GM21529 (cell line): ENCODE measurements at regions not wholly inside any gene's neighbourhood (a gene's known extent, or its start where the extent isn't known, plus 50 kb on each side); places are given as distances from the start of the nearest gene placed in this dataset.

Experiments used
- ATAC-seq: cut with Tn5 transposase; IDR thresholded peaks from one replicate; pipeline ENCODE4 v1.9.1; 2021; ENCODE audit not compliant: unreplicated experiment

DNA sequence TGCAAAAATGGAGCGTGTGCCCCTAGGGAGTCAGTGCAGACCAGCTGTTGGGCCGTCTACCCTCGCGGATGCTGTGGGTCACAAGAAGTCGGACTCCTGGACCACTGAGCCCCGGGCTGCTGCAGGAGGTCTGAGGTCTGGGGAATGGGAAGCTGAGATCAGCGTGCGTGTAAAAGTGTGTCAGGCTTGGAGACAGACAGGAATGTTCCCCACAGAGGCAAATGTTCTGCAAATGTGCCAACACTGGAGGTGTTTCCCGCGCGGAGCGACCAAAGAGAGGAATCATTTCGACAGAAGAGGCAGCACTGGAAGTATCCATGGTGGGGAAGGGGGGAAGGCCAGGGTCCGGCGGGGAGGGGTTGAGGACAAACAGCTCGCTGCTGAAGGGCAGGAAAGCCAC, 643.8 kb upstream of the MGMT start:
- ATAC-seq = no peak

DNA sequence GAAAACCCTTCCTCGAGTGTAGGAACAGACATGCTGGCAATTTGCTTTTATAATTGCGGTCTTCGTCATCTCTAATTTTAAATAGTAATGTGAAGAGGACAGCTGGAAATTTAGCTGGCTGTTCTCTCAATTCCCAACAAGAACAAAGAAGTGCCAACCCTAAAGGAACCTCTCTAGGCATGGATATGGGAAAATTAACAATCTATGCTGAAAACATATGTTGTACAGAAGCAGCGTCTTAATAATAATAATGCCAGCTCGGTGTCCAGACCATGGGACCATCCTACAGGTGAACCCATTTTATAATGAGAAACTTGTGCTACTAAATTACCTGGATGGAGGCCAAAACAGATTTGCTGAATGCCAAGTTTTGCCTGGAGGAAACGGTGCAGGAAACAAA, 641.4 kb upstream of the MGMT start:
- ATAC-seq = no peak

DNA sequence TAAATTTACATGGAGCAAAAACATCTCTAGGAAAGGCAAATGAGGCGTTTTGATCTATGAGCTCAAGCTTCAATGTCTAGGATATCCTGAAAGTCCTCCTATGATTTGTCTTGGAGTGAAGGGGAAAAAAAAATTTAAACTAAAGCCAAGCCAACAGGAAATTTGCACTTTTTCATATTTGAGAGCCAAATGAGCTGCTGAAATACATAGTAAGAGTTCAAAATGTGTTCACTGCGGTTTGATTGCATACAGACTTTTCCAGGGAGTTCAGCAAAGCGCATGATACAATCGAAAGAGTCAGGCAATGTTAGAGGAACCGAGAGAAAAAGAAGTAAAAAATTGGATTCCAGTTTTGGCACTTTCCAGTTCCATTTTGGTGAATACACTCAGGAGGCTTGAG, 633.4 kb upstream of the MGMT start:
- no peak for ATAC-seq

DNA sequence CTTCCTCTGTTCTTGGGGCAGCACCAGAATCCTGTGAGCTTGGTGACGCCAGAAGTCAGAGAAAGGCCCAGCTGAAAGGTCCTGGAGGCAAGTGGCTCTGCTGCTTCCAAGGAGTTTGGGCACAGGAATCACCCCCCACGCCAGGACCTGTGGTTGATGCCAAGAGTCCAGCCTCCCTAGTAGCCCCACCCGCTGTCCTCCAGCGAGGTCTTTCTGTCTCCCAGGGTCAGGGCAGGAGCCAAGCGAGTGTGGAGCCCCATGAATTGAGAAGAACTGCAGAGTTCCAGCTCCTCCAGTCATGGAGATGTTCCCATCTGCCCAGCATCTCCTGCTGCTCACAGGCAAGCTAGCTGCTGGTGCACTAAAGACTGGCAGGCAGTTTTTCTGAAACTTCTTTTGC, 631.7 kb upstream of the MGMT start:
- ATAC-seq = no peak

DNA sequence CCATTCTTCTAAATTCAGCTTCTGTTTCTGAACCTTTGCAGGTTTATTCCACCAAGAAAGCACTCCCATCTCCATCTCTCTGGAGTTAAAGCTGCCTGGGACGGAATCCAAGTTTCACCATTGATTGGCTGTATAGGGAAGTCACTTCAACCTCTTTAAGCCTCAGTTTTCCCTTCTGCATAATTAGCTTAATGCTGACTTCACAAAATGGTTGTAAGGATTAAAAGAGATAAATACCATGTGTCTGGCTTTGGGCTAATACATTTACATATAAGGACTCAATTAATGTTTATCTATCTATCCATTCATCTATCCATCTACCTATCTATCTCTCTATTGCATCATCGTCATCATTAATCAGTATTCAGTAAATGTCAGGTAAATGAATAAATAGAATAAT, 629.6 kb upstream of the MGMT start:
- no peak for ATAC-seq

DNA sequence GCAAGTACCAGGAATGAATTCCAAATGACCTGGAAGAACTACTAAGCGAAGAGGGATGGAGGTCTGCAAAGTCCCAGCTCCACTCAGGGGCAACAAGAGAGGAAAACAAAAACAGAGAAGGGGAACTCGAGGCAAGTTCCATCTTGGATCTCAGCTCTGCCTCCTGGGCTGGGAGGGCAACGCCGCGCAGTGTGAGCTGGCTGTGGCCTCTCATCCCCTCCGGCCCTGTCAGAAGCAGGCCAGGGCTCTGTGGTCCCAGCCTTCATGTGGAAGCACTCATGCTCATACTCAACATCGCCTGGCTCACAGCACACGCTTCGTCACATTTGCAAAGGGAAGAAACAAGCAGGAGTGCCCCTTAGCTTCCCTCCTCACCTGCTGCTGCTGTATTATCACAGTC, 627.9 kb upstream of the MGMT start:
- no peak for ATAC-seq

DNA sequence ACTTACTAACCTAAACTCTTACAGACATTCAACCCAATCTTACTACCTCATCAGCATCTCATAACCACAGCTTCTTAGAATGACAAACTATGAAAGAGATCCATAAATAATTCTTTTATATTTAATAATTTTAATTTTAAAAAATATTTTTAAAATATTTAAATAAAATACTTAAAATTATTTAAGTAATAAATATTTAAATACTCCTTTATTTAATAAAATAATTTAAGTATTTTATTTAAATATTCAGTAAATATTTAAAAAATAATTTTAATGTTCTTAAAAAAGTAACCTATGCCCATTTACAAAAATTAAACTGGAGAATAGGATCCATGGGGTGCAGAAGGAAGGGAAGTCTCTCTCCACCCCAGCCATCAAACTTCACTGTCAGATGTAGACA, 627.3 kb upstream of the MGMT start:
- no peak for ATAC-seq

DNA sequence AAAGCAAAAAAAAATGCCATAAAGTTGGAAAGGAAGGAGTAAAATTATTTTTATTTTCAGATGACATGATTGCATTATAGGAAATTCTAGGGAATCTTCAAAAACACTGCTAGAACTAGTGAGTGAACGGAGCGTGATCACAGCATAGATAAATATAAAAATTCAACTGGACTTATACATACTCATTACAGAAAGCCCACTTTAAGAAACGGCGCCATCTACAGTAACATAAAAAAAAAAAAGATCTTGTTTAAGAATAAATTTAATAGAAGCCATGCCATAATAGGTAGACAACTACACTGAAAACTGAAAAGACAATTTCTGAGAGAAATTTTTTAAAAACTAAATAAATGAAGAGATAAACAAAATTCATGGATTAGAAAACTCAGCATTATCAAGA, 623.1 kb upstream of the MGMT start:
- ATAC-seq = no peak

DNA sequence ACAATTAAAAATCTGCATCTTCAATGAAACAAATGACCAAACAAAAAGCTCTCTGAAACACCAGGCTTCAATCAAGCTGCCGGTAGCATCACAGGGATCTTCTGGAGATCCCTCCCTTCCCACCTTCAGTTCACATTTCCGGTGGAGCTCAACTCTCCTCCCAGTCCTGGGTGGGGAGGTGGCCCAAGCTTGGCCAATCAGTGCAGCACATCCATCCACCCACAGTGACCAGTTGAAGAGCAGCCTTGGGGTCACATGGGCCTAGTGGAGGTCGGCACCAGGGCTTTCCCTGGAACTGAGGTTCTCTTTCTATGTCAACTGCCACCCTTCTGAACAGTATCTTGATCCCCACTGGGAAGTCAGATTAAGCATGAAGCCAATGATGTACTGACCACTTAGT, 620.1 kb upstream of the MGMT start:
- no peak for ATAC-seq

DNA sequence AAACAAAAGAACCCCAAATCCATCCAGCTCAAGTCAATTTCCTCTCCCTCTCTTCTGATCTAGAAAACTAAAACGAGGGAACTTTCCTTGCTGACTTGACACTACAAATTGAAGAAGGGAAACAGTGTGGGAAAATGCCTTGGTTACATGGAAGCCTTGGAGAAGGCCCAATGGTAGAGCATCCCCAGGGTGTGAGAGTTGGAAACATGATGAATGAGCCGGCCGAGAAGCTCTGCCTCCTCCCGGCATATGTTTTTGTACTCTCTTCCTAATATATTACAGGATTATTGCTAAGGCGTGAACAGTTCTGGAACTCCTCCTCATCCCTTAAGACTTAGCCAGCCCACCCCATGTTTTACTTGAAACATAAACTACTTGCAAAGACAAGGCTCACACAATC, 618.2 kb upstream of the MGMT start:
- no peak for ATAC-seq

DNA sequence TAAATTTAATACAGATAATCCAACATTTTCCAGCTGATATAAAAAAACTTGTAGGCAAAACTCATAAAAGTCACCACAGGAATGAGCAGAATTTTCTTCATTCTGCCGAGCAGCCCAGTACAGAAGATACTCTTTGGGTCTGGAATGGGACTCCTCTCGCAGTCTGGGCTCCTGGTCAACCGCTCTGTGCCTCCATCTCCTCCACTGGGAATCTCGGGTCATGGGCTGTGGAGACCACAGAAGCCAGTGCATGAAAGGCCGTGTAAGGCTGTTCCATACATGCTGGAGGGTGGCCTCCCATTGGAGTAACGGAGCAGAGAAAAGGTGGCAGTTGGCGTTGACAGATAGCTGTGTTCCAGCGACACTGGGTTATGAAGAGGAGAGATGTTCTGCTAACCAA, 616.4 kb upstream of the MGMT start:
- ATAC-seq = no peak

DNA sequence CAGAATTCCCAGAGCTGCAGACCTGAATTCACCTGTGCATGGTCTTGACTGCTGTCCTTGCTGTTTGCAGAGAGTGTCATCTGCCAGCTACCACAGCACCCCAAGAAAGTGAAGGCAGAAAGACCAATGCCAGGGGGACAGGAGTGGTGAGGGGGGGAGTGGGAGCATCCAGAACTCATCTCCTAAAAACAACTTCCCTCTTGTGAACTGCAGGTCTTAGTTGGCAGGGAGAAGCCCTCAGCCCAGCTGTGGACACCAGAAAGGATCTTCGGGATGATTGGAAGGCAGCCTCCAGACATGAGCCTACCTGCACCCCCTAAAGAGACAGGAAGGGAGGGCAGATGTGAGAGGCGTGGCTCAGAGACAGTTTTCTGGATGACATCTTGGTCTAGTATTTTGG, 615.8 kb upstream of the MGMT start:
- ATAC-seq = no peak

DNA sequence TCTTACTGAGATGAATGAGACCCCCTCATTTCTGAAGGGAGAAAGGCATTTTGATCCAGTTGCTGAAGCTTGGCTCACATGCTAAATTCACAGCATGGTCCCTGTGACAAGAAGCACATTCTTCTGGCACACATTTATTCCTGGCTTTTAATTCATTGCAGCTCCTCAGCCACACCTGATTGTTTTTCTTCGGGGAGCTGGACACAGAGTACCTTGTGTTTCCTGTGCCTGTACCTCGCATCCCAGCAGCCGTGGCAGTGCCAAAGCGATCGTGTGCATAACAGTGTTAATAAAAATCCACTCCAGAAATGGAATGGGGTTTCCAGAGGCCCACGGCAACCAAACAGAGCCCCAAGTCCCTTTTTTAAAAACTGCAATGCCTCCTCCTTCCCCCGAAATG, 615.3 kb upstream of the MGMT start:
- no peak for ATAC-seq

DNA sequence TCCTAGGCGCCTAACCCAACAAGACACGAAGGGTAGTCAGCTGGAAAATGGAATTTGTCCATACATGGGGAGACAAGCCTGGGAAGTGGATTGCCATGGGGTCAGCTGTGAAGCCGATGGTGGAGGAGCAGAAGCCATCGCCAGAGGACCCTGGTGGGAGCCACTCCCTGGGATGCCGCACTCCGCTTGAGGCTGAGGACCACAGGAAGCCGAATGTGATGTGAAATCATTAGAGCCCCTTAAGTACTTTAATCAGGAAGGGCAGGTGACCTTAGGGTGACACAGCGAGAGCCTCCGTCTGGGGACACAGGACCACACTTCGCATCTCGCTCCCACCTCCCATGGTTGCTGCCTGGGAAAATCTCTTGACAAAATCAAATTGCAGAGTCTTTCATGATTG, 614.6 kb upstream of the MGMT start:
- no peak for ATAC-seq

DNA sequence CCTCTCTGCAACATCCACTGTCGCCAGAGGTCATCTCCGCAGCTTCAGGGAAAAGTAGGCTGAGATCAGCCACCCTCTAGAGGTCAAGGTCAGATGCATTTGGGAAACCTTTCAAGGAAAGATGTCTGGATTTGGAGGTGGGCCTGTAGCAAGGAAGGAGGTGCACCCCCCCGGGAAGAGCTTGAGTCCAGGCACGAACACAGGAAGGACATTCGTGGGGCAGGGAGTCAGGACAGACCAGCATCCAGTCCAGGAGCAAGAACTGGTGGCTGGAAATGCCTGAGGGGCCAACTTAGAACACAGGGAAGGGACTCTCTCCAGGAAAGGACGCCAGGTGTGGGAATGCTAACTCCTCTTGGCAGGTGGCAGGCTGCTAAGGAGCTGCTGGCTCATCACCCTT, 614.1 kb upstream of the MGMT start:
- no peak for ATAC-seq

DNA sequence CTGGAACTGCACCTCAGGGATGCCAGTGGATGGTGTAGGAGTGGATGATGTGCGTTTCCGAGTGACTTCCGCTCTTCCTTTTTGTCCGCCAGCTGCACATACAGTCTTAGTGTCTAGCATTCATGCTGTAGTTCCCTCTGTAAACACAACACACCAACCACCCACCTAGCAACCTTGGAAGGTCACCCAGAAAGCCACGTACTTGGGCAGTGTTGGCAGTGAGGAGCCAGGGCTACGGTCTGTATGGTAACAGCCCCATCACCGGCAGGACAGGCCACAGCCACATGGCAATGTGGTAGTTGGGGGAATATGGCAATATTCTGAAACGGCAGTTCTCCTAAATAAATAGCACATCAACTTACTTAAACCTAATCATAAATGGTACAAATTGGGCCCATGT, 613.5 kb upstream of the MGMT start:
- no peak for ATAC-seq

DNA sequence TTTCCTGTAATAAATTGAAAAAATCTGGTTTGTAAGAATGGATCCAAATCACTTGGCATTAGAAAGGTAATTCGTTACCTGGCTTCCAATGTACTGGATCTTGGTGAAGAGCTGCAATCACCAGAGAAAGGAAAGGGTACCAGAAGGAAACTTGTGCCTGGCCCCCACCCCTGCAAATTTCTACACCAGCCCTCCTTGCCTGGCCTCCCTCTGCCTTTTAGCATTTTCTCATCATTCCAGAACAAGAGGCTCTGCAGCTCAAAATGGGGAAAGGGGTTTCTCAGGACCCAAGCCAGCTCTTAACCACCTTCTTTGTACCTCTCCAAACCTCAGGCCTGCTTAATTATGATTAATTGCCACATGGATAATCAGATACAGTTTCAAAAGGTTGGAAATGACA, 612.8 kb upstream of the MGMT start:
- ATAC-seq = no peak

DNA sequence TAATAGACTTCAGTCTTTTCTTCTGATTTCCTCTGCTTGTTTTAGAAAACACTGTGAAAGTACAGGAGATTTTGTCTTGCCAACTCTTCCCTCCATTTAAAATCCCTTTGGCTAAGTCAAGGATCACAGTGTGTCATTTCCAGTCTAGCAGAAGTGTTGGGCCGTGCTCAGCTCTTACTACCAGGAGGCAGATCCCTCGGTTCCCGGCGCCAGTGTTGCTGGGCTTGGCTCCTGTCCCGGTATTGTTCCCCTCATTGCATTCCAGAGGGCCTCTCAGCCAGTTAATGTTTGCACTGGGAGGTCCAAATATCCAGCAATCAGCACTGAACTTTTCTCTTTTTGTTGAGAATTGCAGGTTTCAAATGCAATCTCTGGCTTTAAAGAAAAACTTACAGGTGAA, 612.1 kb upstream of the MGMT start:
- ATAC-seq = no peak

DNA sequence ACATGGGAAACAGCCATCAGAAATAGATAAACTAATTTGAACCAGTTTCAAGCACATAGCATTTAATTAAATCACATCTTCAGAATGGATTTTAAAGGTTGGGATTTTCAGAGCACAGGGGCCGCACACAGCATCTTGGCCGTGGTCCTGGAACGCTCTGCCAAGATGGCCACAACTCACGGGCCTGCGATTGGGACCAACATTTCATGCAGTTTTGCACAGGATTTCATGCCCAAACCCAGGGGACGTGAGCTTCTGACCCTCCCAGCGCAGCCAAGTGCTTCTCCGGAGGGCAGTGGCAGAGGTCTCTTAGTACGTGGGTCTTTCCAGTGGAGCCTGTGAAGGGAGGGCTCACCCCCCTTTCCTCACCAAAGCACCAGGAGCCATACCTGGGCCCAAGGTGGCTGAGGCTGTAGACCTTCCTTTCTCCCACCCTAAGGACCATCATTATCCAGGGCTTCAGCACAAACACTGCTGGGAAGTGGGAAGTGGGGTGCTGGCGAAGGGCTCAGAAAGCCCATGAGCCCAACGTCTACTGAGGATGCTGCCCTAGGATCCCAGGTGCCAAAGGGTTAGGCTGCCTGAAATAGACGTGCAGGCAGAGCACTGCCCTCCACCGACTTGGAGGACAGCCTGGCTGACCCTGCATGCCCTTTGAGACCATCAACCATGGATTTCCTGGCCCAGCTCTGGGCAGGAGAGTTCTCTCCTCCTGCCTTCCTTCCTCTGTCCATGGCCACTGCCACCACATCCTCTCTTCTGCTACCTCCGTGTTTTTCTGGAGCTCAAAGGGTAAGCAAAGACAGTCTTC, 611.2 kb upstream of the MGMT start:
- no peak for ATAC-seq

DNA sequence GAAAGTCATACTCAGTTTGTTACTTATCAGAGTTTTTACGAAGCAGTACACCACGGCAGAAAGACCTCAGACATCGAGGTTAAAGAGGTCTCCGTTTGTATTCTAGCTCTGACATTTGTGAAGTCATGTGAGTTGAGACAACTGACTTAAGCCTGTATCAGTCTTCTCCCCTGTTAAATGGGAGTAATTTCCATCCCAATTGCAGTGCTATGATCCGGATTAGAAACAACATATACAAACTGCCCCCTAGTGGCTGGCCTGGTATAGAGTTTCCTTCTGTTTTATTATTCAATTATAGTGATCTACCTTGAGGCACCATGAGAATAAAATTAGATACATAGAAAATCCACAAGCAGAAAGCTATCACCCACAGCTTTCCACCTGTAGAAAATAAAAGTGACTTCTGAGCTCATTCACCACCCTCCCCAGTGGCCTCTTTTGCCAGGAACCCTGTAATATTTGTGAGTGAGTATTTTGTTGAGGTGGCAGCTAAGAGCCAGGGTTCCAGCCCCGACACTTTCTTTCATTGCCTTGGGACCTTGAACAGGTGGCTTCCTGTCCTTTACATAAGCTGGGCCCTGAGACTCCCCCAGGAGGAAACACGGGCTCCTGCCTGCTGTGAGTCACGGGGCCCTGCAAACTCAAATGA, 607.2 kb upstream of the MGMT start:
- no peak for ATAC-seq

DNA sequence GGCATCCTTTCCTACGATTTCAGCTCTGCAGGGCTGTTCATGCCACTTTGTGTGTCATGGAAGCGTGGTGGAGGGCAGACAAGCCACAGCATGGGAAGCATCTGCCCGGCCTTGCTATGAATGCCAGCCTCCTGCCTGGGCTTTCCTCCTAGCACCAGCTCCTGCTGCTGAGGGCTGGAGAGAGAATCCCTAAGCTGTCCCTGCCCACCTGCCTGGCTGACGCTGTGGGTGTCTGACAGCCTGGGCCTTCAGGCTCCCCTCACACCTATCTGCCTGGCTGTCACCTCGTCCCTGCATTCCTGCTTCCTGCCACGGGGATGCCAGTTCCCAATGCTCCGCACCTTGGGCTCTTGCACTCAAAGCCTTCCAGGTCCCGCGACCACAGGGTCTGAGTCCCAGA, 606.5 kb upstream of the MGMT start:
- no peak for ATAC-seq

DNA sequence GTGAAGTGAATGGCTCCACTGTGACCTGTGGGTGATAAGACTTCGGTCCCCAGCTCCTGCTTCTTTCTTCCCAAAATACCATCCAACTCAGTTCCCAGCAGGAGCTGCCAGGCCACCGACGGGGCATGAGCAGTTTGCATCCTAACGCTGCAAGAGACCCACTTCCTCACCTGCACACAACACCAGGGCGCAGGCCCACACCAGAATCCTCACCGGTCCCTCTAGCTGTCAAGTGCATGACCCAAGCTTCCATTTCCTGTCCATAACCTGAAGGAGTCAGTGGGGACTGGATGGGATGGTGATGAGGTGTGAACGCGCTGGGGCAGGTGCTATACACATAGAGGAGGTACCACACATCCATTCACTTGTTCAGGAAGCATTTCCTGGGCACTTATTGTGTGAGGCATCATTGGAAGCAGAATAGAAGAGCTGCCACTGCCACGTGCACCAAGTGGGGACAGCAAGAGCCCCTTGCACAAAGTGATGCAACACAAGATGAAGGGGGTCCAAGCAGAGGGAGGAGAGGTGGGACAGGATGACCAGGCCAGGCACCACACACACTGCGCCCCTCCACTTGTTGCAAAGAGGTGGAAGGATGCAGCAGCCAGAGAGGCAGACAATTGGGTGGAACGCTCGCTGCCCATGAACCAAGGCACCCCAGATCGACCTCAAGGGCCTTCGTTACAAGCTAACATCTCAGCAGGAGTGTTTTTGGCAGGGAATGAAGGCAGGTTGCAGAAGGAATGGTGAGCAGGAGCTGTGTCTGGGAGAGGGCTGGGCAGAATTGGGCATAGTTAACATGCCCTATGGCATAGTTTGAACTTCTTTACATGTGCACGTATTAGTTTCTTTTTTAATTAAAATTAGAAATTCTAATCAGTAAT, 605.8 kb upstream of the MGMT start:
- no peak for ATAC-seq
